SJCRH30 (cell line): ENCODE measurements at regions not wholly inside any gene's neighbourhood (a gene's known extent, or its start where the extent isn't known, plus 50 kb on each side); places are given as distances from the start of the nearest gene placed in this dataset.
A peak's percentile ranks its signal among the peaks of the same experiment; 100 is the strongest.
"Not testable (repeated sequence)": the region's sequence is repeated elsewhere in the genome, so short reads cannot be mapped to it uniquely, and the experiment has no call there.

Experiments
- DNase-seq, 2 experiments: peaks; one replicate each; pipeline ENCODE4 v3.0.0-alpha.2; 2015 to 2020
- H3K27ac ChIP-seq: fragments of 250-450 bp; sonication (Bioruptor Pico); 2 replicates; pipeline ENCODE4 v1.5.1; 2020; ENCODE audit warnings: mild to moderate bottlenecking, moderate library complexity
- H3K27me3 ChIP-seq: fragments of 250-450 bp; sonication (Bioruptor Pico); 2 replicates; pipeline ENCODE4 v1.5.1; 2020; ENCODE audit warnings: mild to moderate bottlenecking, moderate library complexity
- H3K36me3 ChIP-seq: fragments of 250-450 bp; sonication (Bioruptor Pico); 2 replicates; pipeline ENCODE4 v1.5.1; 2020; ENCODE audit warnings: mild to moderate bottlenecking, moderate library complexity
- H3K4me1 ChIP-seq: fragments of 250-450 bp; sonication (Bioruptor Pico); 2 replicates; pipeline ENCODE4 v1.5.1; 2020; ENCODE audit warnings: mild to moderate bottlenecking, moderate library complexity
- H3K4me3 ChIP-seq: fragments of 250-450 bp; sonication (Bioruptor Pico); 2 replicates; pipeline ENCODE4 v1.5.1; 2020; ENCODE audit warnings: mild to moderate bottlenecking, moderate library complexity
- H3K9me3 ChIP-seq: fragments of 250-450 bp; sonication (Bioruptor Pico); replicated peaks from 2 replicates; pipeline ENCODE4 v1.5.1; 2020; ENCODE audit warnings: mild to moderate bottlenecking, moderate library complexity

- Histone ChIP-seq H3K27ac (no peak overlapping the region), H3K4me3 (no peak overlapping the region), H3K4me1 (no peaks in the 10 kb centered on the region), H3K27me3 (no peaks in the 10 kb centered on the region), H3K9me3 (no peaks in the 10 kb centered on the region), H3K36me3 (no peaks in the 10 kb centered on the region)
- DNase-seq, result no peak
These were observed 500.2 kb upstream of the SALL3 start for GRCh38 chr18:78479443-78479842.

- Histone ChIP-seq H3K9me3 (no peaks in the 10 kb centered on the region), H3K4me3 (no peak overlapping the region), H3K4me1 (no peaks in the 10 kb centered on the region), H3K36me3 (no peaks in the 10 kb centered on the region), H3K27ac (no peak overlapping the region), H3K27me3 (no peaks in the 10 kb centered on the region)
- no peak for DNase-seq
These were observed 499.2 kb upstream of the SALL3 start for GRCh38 chr18:78480262-78481054.

- Histone ChIP-seq H3K36me3 (no peaks in the 10 kb centered on the region), H3K4me3 (no peak overlapping the region), H3K9me3 (no peaks in the 10 kb centered on the region), H3K27me3 (no peaks in the 10 kb centered on the region), H3K27ac (no peak overlapping the region), H3K4me1 (no peaks in the 10 kb centered on the region)
- DNase-seq, result no peak
These were observed 497.2 kb upstream of the SALL3 start for GRCh38 chr18:78482378-78482777.

GRCh38 chr18:78487649-78488048 is 492.0 kb upstream of the SALL3 start:
- DNase-seq, result no peak
- Histone ChIP-seq H3K4me1 (no peaks in the 10 kb centered on the region), H3K9me3 (no peaks in the 10 kb centered on the region), H3K27me3 (no peaks in the 10 kb centered on the region), H3K4me3 (no peak overlapping the region), H3K36me3 (no peaks in the 10 kb centered on the region), H3K27ac (no peak overlapping the region)

GRCh38 chr18:78492064-78492812 is 487.4 kb upstream of the SALL3 start:
- no peaks in the 10 kb centered on the region for H3K4me1 ChIP-seq
- no peaks in the 10 kb centered on the region for H3K36me3 ChIP-seq
- DNase-seq, result no peak
- no peak overlapping the region for H3K4me3 ChIP-seq
- H3K27ac ChIP-seq, result no peak overlapping the region
- H3K27me3 ChIP-seq, result no peaks in the 10 kb centered on the region
- H3K9me3 ChIP-seq, result no peaks in the 10 kb centered on the region

- H3K27me3 ChIP-seq, result no peaks in the 10 kb centered on the region
- no peak overlapping the region for H3K27ac ChIP-seq
- H3K4me1 ChIP-seq, result no peaks in the 10 kb centered on the region
- no peaks in the 10 kb centered on the region for H3K9me3 ChIP-seq
- no peak overlapping the region for H3K4me3 ChIP-seq
- DNase-seq, result no peak
- H3K36me3 ChIP-seq, result no peaks in the 10 kb centered on the region
These were observed 486.7 kb upstream of the SALL3 start for GRCh38 chr18:78492813-78493371.

GRCh38 chr18:78493490-78493889 is 486.1 kb upstream of the SALL3 start:
- H3K27me3 ChIP-seq, H3K36me3 ChIP-seq, H3K4me1 ChIP-seq, DNase-seq, H3K27ac ChIP-seq, H3K9me3 ChIP-seq, H3K4me3 ChIP-seq: not testable (repeated sequence)

- Histone ChIP-seq H3K36me3 (no peaks in the 10 kb centered on the region), H3K27ac (no peak overlapping the region), H3K4me1 (no peaks in the 10 kb centered on the region), H3K4me3 (no peak overlapping the region), H3K27me3 (no peaks in the 10 kb centered on the region), H3K9me3 (no peaks in the 10 kb centered on the region)
- DNase-seq, result peak in 1 of 2 experiments; percentile 1
These were observed 485.2 kb upstream of the SALL3 start for GRCh38 chr18:78494204-78495085.

GRCh38 chr18:78495550-78495949 is 484.1 kb upstream of the SALL3 start:
- H3K27ac ChIP-seq, result no peak overlapping the region
- H3K36me3 ChIP-seq, result no peaks in the 10 kb centered on the region
- H3K9me3 ChIP-seq, result no peaks in the 10 kb centered on the region
- DNase-seq, result no peak
- no peak overlapping the region for H3K4me3 ChIP-seq
- H3K4me1 ChIP-seq, result no peaks in the 10 kb centered on the region
- no peaks in the 10 kb centered on the region for H3K27me3 ChIP-seq

- DNase-seq, result no peak
- Histone ChIP-seq H3K4me3 (no peak overlapping the region), H3K27ac (no peak overlapping the region), H3K27me3 (no peaks in the 10 kb centered on the region), H3K4me1 (no peaks in the 10 kb centered on the region), H3K36me3 (no peaks in the 10 kb centered on the region), H3K9me3 (no peaks in the 10 kb centered on the region)
These were observed 483.5 kb upstream of the SALL3 start for GRCh38 chr18:78496079-78496478.

GRCh38 chr18:78497641-78498040 is 482.0 kb upstream of the SALL3 start:
- no peak for DNase-seq
- Histone ChIP-seq H3K27me3 (no peaks in the 10 kb centered on the region), H3K27ac (no peak overlapping the region), H3K4me1 (no peaks in the 10 kb centered on the region), H3K4me3 (no peak overlapping the region), H3K9me3 (no peaks in the 10 kb centered on the region), H3K36me3 (no peaks in the 10 kb centered on the region)

GRCh38 chr18:78499586-78499985 is 480.0 kb upstream of the SALL3 start:
- DNase-seq, result no peak
- Histone ChIP-seq H3K9me3 (no peaks in the 10 kb centered on the region), H3K4me3 (no peak overlapping the region), H3K27me3 (no peaks in the 10 kb centered on the region), H3K27ac (no peak overlapping the region), H3K4me1 (no peaks in the 10 kb centered on the region), H3K36me3 (no peaks in the 10 kb centered on the region)

- Histone ChIP-seq H3K4me3 (no peak overlapping the region), H3K36me3 (no peaks in the 10 kb centered on the region), H3K4me1 (no peaks in the 10 kb centered on the region), H3K9me3 (no peaks in the 10 kb centered on the region), H3K27ac (no peak overlapping the region), H3K27me3 (no peaks in the 10 kb centered on the region)
- DNase-seq, result no peak
These were observed 478.4 kb upstream of the SALL3 start for GRCh38 chr18:78501251-78501650.

- Histone ChIP-seq H3K4me1 (no peaks in the 10 kb centered on the region), H3K4me3 (no peak overlapping the region), H3K27ac (no peak overlapping the region), H3K36me3 (no peaks in the 10 kb centered on the region), H3K27me3 (no peaks in the 10 kb centered on the region), H3K9me3 (no peaks in the 10 kb centered on the region)
- no peak for DNase-seq
These were observed 476.5 kb upstream of the SALL3 start for GRCh38 chr18:78503129-78503528.
